ENCODE measurements at regions not wholly inside any gene's neighbourhood (a gene's known extent, or its start where the extent isn't known, plus 50 kb on each side); places are given as distances from the start of the nearest gene placed in this dataset.

DNA sequence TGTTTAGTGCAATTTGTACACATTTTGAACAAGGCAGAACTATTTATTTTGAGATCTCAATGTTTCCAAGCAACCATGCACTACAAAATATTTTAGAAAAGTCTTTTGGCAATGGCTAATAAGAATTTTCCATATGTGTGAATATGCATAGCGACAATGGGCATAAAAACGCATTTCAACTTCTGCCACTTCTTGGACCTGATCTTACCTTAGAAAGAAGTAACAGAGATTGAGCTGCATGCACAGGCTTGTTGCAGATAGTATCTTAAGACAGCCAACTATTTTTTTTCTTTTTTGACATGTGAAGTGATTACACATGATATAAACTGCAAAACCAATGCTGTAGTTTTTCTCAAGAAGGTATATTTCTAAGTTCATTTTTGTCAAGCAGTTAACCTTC is 210.4 kb upstream of the PHACTR1 start:
- Mint-ChIP-seq H3K27ac (no peak overlapping the region), H3K36me3 (ENCODE audit: low read depth) (no peaks in the 10 kb centered on the region), H3K4me3 (no peak overlapping the region), H3K27me3 (no peaks in the 10 kb centered on the region), H3K4me1 (ENCODE audit: low read depth) (no peaks in the 10 kb centered on the region), H3K9me3 (peaks cover 9% of the 10 kb centered on the region)
- intact Hi-C loops (cut with micrococcal nuclease) = no loop called here

DNA sequence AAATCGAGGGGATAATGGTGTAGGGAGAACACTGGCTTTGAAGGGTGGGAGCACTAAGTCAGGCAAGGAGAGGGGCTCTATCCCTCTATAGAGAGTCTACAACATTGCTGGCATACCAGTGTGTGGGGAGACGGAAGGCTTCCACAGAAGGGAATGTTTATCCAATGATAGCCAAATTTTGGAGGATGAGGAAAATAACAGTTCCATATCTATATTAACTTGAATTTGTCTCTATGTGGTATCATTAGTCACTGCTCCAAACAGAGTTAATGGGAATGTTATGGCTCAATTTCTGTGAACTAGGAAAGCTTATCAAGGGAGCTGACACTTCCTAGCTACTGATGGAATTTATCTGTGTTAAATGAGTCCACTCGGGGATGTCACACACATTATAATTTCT is 208.9 kb upstream of the PHACTR1 start:
- Mint-ChIP-seq H3K4me1 (ENCODE audit: low read depth) (no peaks in the 10 kb centered on the region), H3K4me3 (no peak overlapping the region), H3K9me3 (peaks cover 9% of the 10 kb centered on the region), H3K27me3 (no peaks in the 10 kb centered on the region), H3K36me3 (ENCODE audit: low read depth) (no peaks in the 10 kb centered on the region), H3K27ac (no peak overlapping the region)
- intact Hi-C loops (cut with micrococcal nuclease) = no loop called here

DNA sequence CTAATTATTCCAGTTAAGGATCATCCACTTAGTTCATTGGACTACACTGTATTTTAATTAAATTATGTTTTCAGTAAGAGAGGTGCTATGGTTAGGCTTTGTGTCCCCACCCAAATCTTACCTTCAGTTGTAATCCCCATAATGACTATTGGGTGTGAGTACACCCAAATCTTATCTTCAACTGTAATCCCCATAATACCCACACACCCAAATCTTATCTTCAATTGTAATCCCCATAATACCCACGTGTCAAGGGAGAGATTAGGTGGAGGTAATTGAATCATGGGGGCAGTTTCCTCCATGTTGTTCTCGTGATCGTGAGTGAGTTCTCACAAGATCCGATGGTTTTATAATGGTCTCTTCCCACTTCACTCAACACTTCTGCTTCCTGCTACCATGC is 208.0 kb upstream of the PHACTR1 start:
- Mint-ChIP-seq H3K36me3 (ENCODE audit: low read depth) (no peaks in the 10 kb centered on the region), H3K27ac (no peak overlapping the region), H3K9me3 (peaks cover 9% of the 10 kb centered on the region), H3K27me3 (no peaks in the 10 kb centered on the region), H3K4me3 (no peak overlapping the region), H3K4me1 (ENCODE audit: low read depth) (no peaks in the 10 kb centered on the region)
- intact Hi-C loops (cut with micrococcal nuclease) = no loop called here

DNA sequence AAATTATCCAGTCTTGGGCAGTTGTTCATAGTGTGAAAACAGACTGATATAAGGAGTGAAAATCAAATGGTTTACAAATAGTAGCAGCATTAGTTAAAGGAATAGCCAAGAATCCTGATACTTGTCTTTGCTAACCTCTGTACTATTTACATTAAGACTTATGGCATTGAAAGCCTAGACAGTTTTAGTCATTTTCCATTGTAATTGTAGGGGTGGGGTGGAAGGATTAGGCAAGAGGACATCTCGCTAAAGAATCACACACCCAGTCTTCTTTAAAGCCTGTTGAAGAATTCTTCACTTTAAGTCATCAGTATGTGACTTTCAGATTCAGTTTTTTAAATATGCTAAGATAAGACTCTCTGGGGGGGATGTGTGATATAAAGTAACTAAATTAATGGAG is 207.5 kb upstream of the PHACTR1 start:
- Mint-ChIP-seq H3K4me1 (ENCODE audit: low read depth) (no peaks in the 10 kb centered on the region), H3K36me3 (ENCODE audit: low read depth) (no peaks in the 10 kb centered on the region), H3K4me3 (no peak overlapping the region), H3K27me3 (no peaks in the 10 kb centered on the region), H3K27ac (no peak overlapping the region), H3K9me3 (peaks cover 9% of the 10 kb centered on the region)
- intact Hi-C loops (cut with micrococcal nuclease) = no loop called here

DNA sequence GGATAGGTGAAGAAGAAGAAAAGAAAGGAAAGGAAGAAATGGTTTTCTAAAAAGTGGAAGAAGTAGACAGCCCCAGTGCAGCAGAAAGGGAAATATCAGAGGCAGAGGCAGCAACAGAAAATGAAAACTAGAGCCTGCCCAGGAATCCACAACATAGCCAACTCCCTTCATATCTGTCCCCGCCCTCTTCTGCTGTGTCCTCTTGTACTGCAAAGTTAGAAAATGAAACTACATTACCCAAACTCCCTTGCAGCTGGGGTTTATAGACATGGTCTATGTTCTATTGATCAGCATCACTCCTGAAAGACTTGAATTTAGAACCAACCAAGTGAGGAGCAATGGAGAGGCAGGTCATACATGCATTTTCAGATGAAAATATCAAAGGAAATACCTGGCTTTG is 200.5 kb upstream of the PHACTR1 start:
- Mint-ChIP-seq H3K9me3 (no peaks in the 10 kb centered on the region), H3K36me3 (ENCODE audit: low read depth) (no peaks in the 10 kb centered on the region), H3K4me3 (no peak overlapping the region), H3K4me1 (ENCODE audit: low read depth) (no peaks in the 10 kb centered on the region), H3K27ac (no peak overlapping the region), H3K27me3 (no peaks in the 10 kb centered on the region)
- intact Hi-C loops (cut with micrococcal nuclease) = no loop called here

DNA sequence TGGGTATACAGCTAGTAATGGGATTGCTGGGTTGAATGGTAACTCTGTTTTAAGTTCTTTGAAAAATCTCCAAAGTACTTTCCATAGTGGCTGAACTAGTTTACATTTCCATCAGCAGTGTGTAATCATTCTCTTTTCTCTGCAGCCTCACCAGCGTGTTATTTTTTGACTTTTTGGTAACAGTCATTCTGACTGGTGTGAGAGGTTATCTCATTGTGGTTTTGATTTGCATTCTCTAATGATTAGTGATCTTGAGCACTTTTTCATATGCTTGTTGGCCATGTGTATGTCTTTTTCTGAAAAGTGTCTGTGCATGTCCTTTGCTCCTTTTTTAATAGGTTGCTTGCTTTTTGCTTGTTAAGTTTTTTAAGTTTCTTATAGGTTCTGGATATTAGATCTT is 194.2 kb upstream of the PHACTR1 start:
- H3K4me1 Mint-ChIP-seq (ENCODE audit: low read depth) = no peaks in the 10 kb centered on the region
- no peak overlapping the region for H3K4me3 Mint-ChIP-seq
- H3K9me3 Mint-ChIP-seq = peaks cover 12% of the 10 kb centered on the region
- no peaks in the 10 kb centered on the region for H3K27me3 Mint-ChIP-seq
- no peak overlapping the region for H3K27ac Mint-ChIP-seq
- no peaks in the 10 kb centered on the region for H3K36me3 Mint-ChIP-seq (ENCODE audit: low read depth)
- intact Hi-C loops (cut with micrococcal nuclease) = no loop called here

DNA sequence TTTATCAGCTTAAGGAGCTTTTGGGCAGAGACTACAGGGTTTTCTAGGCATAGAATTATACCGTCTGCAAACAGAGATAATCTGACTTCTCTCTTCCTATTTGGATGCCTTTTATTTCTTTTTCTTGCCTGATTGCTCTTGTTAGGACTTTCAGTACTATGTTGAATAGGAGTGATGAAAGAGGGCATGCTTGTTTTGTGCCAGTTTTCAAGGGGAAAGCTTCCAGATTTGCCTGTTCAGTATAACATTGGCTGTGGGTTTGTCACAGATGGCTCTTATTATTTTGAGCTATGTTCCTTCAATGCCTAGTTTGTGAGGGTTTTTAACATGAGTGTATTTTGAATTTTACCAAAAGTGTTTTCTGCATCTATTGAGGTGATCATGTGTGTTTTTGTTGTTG is 192.8 kb upstream of the PHACTR1 start:
- intact Hi-C loops (cut with micrococcal nuclease) = no loop called here

DNA sequence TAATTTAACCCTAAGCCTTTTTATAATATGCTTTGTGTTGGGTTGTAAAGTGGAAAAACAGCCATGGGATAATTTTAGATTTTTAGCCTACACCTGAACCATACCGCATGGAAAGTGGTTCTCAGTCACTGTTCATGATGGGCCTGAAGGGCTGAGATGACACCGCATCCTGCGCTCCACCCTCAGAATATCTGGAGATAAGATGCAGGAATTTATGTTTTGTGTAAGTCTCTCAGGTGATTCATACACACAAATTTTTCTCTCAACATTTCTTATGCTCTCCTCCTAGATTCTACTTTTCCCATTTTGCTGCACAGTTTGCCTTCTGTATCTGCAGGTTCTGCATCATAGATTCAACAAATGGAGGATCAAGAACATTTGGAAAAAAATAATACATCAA is 191.3 kb upstream of the PHACTR1 start:
- Mint-ChIP-seq H3K9me3 (peaks cover 12% of the 10 kb centered on the region), H3K27ac (no peak overlapping the region), H3K4me3 (no peak overlapping the region), H3K4me1 (ENCODE audit: low read depth) (no peaks in the 10 kb centered on the region), H3K27me3 (no peaks in the 10 kb centered on the region), H3K36me3 (ENCODE audit: low read depth) (no peaks in the 10 kb centered on the region)
- intact Hi-C loops (cut with micrococcal nuclease) = no loop called here

More for the DNA sequence above, 192.8 kb upstream of the PHACTR1 start:
- H3K9me3 Mint-ChIP-seq = peaks cover 12% of the 10 kb centered on the region
- H3K36me3 Mint-ChIP-seq (ENCODE audit: low read depth) = no peaks in the 10 kb centered on the region
- H3K27me3 Mint-ChIP-seq = no peaks in the 10 kb centered on the region
- no peak overlapping the region for H3K4me3 Mint-ChIP-seq
- H3K4me1 Mint-ChIP-seq (ENCODE audit: low read depth) = no peaks in the 10 kb centered on the region
- H3K27ac Mint-ChIP-seq = no peak overlapping the region

DNA sequence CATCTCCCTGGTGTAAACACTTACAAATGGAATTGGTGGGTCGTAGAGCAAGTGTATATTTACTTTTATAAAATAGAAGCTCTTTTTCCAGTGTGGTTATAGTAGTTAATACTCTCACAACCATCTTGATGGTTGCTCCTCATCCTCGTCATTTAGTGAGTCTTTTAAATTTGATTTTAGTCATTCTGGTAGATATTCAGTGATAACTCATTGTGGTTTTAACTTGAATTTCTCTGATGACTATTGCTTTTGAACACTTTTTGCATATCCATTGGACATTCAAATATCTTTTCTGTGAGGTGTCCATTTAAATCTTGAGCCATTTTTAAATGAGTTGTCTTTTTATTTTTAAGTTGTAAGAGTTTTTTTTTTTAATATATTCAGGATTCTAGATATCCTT is 189.2 kb upstream of the PHACTR1 start:
- Mint-ChIP-seq H3K4me1 (ENCODE audit: low read depth) (no peaks in the 10 kb centered on the region), H3K27me3 (no peaks in the 10 kb centered on the region), H3K27ac (no peak overlapping the region), H3K9me3 (peaks cover 12% of the 10 kb centered on the region), H3K4me3 (no peak overlapping the region), H3K36me3 (ENCODE audit: low read depth) (no peaks in the 10 kb centered on the region)
- intact Hi-C loops (cut with micrococcal nuclease) = no loop called here

DNA sequence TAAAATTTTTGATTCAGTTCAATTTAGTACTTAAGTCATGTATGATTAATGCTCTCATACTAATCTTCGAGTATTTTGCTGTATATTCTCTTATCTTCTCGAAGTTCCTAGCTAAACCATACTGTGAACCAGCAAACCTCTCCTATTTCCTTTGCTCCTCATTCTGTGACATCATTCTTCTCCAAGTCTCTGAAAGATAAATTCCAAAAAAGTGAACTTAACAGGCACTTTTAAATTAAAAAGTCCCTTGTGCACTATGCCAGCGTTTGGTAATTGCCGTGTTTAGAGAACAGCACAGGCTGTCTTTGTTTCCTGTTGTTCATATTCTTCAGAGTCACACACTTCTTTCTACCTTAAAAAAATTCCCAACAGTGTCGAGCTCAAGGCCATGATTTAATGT is 188.4 kb upstream of the PHACTR1 start:
- Mint-ChIP-seq H3K36me3 (ENCODE audit: low read depth) (no peaks in the 10 kb centered on the region), H3K27me3 (no peaks in the 10 kb centered on the region), H3K4me3 (no peak overlapping the region), H3K4me1 (ENCODE audit: low read depth) (no peaks in the 10 kb centered on the region), H3K27ac (no peak overlapping the region), H3K9me3 (peaks cover 12% of the 10 kb centered on the region)
- intact Hi-C loops (cut with micrococcal nuclease) = no loop called here

DNA sequence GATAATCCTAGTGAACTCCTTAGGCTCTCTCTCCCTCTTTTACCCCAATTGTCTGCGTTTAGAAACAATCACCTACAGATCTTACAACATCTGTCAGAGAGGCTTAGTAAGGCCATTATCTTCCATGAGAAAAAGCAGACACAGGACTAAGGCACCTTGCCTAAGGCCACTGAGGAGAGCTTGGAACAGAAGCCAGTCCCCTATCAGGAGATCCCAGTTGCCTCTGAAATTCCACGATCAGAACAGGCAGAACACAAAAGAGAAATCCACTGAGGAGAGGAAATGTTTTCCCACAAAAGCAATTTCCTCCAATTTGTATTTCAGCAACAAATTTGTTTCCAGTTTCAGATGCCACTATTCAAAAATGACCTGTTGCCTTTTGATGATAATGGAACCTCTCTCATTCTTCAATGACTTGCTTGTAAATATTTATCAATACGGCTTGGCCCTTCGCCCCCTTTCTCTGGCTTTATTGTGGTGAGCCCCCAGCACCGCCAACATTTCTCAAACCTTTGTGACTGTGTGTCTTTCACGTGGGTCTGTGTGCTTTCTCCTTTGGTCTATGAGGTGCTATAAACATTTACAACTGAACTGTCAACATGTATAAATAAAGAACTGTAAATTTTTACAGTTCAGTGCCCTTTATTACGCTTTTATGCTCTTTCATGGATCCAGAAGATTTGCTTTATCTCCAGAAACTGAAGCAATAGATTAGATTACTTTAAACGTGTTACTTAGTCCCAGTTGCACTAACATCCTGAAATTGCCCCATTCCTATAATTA is 187.8 kb upstream of the PHACTR1 start:
- Mint-ChIP-seq H3K9me3 (peaks cover 11% of the 10 kb centered on the region), H3K4me1 (ENCODE audit: low read depth) (no peaks in the 10 kb centered on the region), H3K36me3 (ENCODE audit: low read depth) (no peaks in the 10 kb centered on the region), H3K4me3 (no peak overlapping the region), H3K27ac (no peak overlapping the region), H3K27me3 (no peaks in the 10 kb centered on the region)
- intact Hi-C loops (cut with micrococcal nuclease) = no loop called here

DNA sequence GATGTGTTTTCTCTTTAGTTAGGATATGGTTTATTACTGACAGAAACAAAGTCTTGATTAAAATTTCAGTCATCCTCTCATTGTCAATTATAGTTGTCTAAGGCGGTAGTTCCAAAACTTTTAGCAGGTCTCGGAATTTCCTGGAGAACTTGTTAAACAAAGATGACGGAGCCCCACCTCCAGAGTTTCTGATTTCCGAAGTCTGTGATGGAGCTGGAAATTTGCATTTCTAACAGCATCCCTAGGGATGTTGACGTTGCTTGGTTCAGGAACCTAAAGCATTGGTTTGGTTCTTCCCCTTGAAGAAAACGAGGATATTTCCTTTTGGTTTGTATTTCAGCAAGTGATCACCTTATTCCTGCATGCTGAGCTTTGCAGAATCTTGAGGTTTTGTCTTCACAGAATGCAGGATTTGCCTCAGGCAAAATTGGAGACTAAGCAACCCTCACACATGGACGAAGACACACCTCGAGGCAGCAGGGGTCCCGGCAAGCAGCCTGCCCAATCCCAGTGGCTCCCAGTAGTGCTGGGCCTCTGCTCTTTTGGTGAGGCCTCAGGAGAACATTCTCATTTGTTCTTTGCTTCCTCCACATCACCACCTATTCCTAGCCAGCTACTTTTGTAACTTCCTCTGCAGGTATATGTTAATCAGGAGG is 187.1 kb upstream of the PHACTR1 start:
- no peak overlapping the region for H3K27ac Mint-ChIP-seq
- H3K36me3 Mint-ChIP-seq (ENCODE audit: low read depth) = no peaks in the 10 kb centered on the region
- H3K4me3 Mint-ChIP-seq = no peak overlapping the region
- intact Hi-C loops (cut with micrococcal nuclease) = no loop called here
- no peaks in the 10 kb centered on the region for H3K4me1 Mint-ChIP-seq (ENCODE audit: low read depth)
- peaks cover 4% of the 10 kb centered on the region for H3K9me3 Mint-ChIP-seq
- no peaks in the 10 kb centered on the region for H3K27me3 Mint-ChIP-seq

DNA sequence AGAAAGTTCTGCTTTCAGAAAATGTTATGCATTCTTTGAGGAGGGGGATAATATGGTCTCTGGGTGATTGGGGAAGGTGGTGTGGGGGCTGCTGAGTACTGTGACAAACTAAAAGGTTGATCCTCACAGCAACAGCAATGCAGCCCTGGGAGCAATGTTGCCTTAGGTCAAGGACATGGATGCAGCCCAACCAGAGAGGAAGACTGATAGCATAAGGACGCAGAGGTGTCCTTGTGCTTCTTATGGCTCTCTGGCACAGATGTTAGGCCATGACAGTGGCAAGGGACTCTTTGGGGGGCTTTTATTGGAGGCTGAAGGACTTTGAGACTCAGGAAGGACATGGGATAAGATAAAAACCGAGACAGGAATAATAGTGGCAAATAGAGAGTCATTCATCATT is 186.2 kb upstream of the PHACTR1 start:
- Mint-ChIP-seq H3K4me1 (ENCODE audit: low read depth) (no peaks in the 10 kb centered on the region), H3K36me3 (ENCODE audit: low read depth) (no peaks in the 10 kb centered on the region), H3K9me3 (no peaks in the 10 kb centered on the region), H3K27ac (no peak overlapping the region), H3K27me3 (no peaks in the 10 kb centered on the region), H3K4me3 (no peak overlapping the region)
- intact Hi-C loops (cut with micrococcal nuclease) = no loop called here

DNA sequence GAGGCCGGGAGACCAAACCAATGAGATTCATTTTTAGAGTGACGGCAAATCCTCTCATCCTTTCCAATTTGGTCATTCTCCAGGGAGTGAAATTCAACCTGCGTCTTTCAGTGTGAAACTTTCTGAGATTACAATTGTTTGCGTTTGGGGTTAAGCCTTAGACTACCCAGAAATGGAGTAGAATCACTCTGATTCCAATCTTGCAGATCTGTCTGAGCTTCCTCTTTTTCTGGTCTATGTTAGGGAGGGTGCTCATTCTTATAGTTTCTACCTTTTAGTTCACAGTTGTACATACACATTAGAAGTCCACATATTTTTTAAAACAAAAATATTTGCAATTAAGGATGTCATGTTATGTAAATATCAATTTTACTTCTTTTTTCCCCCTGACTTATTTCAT is 183.0 kb upstream of the PHACTR1 start:
- intact Hi-C loops (cut with micrococcal nuclease) = no loop called here
- no peak overlapping the region for H3K4me3 Mint-ChIP-seq
- H3K27me3 Mint-ChIP-seq = no peaks in the 10 kb centered on the region
- H3K9me3 Mint-ChIP-seq = no peaks in the 10 kb centered on the region
- no peaks in the 10 kb centered on the region for H3K4me1 Mint-ChIP-seq (ENCODE audit: low read depth)
- no peaks in the 10 kb centered on the region for H3K36me3 Mint-ChIP-seq (ENCODE audit: low read depth)
- H3K27ac Mint-ChIP-seq = no peak overlapping the region

Measured in dendritic cell treated with granulocyte-macrophage colony-stimulating factor and Interleukin-4, amounts not matched to agents 40 ng/mL and 50 ng/mL, for 4 days (primary cell).